ENCODE measurements at regions not wholly inside any gene's neighbourhood (a gene's known extent, or its start where the extent isn't known, plus 50 kb on each side); places are given as distances from the start of the nearest gene placed in this dataset.

- TF ChIP-seq CTCF (IDR thresholded peaks at IDR 0.05) (no peak), POLR2AphosphoS5 (IDR thresholded peaks at IDR 0.05; ENCODE audit: low read depth, low read length) (no peak), REST (IDR thresholded peaks at IDR 0.05; ENCODE audit: insufficient read depth in 1 of 2, low read depth in 2 of 2, low read length in 1 of 2) (no peak), SIN3A (IDR thresholded peaks at IDR 0.05; ENCODE audit: borderline replicate concordance, insufficient read depth, low read depth, low read length) (no peak), TCF7L2 (IDR thresholded peaks at IDR 0.05; ENCODE audit: low read depth, low read length) (no peak)
Measured at GRCh38 chr12:67802731-67803130, 154.2 kb downstream of the DYRK2 start.
